ENCODE measurements at regions not wholly inside any gene's neighbourhood (a gene's known extent, or its start where the extent isn't known, plus 50 kb on each side); places are given as distances from the start of the nearest gene placed in this dataset.

- TF ChIP-seq, protein P1, sequence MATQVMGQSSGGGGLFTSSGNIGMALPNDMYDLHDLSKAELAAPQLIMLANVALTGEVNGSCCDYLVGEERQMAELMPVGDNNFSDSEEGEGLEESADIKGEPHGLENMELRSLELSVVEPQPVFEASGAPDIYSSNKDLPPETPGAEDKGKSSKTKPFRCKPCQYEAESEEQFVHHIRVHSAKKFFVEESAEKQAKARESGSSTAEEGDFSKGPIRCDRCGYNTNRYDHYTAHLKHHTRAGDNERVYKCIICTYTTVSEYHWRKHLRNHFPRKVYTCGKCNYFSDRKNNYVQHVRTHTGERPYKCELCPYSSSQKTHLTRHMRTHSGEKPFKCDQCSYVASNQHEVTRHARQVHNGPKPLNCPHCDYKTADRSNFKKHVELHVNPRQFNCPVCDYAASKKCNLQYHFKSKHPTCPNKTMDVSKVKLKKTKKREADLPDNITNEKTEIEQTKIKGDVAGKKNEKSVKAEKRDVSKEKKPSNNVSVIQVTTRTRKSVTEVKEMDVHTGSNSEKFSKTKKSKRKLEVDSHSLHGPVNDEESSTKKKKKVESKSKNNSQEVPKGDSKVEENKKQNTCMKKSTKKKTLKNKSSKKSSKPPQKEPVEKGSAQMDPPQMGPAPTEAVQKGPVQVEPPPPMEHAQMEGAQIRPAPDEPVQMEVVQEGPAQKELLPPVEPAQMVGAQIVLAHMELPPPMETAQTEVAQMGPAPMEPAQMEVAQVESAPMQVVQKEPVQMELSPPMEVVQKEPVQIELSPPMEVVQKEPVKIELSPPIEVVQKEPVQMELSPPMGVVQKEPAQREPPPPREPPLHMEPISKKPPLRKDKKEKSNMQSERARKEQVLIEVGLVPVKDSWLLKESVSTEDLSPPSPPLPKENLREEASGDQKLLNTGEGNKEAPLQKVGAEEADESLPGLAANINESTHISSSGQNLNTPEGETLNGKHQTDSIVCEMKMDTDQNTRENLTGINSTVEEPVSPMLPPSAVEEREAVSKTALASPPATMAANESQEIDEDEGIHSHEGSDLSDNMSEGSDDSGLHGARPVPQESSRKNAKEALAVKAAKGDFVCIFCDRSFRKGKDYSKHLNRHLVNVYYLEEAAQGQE (IDR thresholded peaks at IDR 0.05; ENCODE audit: low read depth, low read length): no peak
- TF ChIP-seq ZBTB33 (IDR thresholded peaks at IDR 0.05): no peak
- peak; percentile 29; the same call in 1 of the 3 replicates for TF ChIP-seq POU2F2 (IDR thresholded peaks at IDR 0.05; ENCODE audit: borderline replicate concordance, low read depth, low read length)
- no peak for TF ChIP-seq SIN3A (IDR thresholded peaks at IDR 0.05; ENCODE audit: low read depth, low read length)
- no peak for TF ChIP-seq BRCA1 (IDR thresholded peaks at IDR 0.05; ENCODE audit: low read depth, low read length)
- TF ChIP-seq, protein P2, sequence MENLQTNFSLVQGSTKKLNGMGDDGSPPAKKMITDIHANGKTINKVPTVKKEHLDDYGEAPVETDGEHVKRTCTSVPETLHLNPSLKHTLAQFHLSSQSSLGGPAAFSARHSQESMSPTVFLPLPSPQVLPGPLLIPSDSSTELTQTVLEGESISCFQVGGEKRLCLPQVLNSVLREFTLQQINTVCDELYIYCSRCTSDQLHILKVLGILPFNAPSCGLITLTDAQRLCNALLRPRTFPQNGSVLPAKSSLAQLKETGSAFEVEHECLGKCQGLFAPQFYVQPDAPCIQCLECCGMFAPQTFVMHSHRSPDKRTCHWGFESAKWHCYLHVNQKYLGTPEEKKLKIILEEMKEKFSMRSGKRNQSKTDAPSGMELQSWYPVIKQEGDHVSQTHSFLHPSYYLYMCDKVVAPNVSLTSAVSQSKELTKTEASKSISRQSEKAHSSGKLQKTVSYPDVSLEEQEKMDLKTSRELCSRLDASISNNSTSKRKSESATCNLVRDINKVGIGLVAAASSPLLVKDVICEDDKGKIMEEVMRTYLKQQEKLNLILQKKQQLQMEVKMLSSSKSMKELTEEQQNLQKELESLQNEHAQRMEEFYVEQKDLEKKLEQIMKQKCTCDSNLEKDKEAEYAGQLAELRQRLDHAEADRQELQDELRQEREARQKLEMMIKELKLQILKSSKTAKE (IDR thresholded peaks at IDR 0.05; ENCODE audit: low read depth, poor library complexity, severe bottlenecking): peak; percentile 71
- peak; percentile 34 to 35; a peak in 2 of 4 replicates for TF ChIP-seq BHLHE40 (IDR thresholded peaks at IDR 0.05; ENCODE audit: borderline replicate concordance in 1 of 2, low read depth in 2 of 2, low read length in 1 of 2)
- TF ChIP-seq JUND (IDR thresholded peaks at IDR 0.05; ENCODE audit: low read depth, low read length): no peak
- no peak for TF ChIP-seq EGR1 (IDR thresholded peaks at IDR 0.05; ENCODE audit: borderline replicate concordance in 1 of 2, low read depth in 2 of 2, low read length in 2 of 2)
- TF ChIP-seq RFX5 (IDR thresholded peaks at IDR 0.05; ENCODE audit: low read depth, low read length): no peak
- TF ChIP-seq GABPA (IDR thresholded peaks at IDR 0.05; ENCODE audit: low read depth): no peak
- TF ChIP-seq RAD21 (IDR thresholded peaks at IDR 0.05; ENCODE audit: insufficient read depth, low read depth, low read length): no peak
- no peak for TF ChIP-seq RCOR1 (conservative IDR thresholded peaks at IDR 0.05; ENCODE audit: low read depth, low read length)
- TF ChIP-seq USF1 (IDR thresholded peaks at IDR 0.05; ENCODE audit: borderline replicate concordance, extremely low read length, insufficient read depth, low read depth, low read length): no peak
- TF ChIP-seq PML (IDR thresholded peaks at IDR 0.05; ENCODE audit: low read length): no peak
- TF ChIP-seq KLF5 (IDR thresholded peaks at IDR 0.05; ENCODE audit: partially characterized antibody): no peak
- no peak for TF ChIP-seq TBL1XR1 (IDR thresholded peaks at IDR 0.05; ENCODE audit: low read depth, low read length)
These were observed 212.8 kb downstream of the PTEN start (continued) for GRCh38 chr10:88076027-88076880.

All from GM12878 (cell line).